ENCODE measurements at regions not wholly inside any gene's neighbourhood (a gene's known extent, or its start where the extent isn't known, plus 50 kb on each side); places are given as distances from the start of the nearest gene placed in this dataset.

DNA sequence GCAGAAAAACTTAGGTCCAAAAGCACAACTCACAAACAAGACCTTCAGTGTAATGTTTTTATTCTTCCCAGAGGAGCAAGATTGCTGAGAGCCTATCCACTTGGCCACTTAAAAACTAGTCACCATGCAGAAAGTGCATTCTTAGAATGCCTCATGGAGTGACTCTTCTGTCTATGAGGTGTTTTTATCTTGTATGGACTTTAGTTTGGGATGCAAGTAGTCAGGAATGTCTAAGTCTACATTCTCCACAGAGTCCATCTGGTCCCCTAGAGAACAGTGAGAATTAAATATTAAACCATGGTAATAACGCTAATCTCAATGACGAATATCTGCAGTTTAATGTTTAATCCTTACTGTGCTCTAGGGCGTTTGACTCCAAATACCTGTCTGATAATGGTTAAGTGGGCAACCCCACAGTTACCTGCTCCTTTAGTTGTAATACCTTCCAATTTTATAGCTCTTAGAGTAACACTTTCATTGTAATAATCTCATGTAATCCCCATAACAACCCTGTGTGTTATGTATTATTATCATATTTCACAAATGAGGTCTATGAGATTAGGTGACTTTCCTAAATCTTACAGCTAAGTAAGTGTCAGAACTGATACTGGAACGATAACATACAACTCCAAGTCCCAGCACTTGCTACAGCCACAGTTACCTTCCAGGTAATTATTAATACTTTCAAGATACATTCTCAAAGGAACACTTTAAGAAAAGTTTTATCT lies 235.6 kb upstream of the JADE1 start:
- TF ChIP-seq, protein P1, sequence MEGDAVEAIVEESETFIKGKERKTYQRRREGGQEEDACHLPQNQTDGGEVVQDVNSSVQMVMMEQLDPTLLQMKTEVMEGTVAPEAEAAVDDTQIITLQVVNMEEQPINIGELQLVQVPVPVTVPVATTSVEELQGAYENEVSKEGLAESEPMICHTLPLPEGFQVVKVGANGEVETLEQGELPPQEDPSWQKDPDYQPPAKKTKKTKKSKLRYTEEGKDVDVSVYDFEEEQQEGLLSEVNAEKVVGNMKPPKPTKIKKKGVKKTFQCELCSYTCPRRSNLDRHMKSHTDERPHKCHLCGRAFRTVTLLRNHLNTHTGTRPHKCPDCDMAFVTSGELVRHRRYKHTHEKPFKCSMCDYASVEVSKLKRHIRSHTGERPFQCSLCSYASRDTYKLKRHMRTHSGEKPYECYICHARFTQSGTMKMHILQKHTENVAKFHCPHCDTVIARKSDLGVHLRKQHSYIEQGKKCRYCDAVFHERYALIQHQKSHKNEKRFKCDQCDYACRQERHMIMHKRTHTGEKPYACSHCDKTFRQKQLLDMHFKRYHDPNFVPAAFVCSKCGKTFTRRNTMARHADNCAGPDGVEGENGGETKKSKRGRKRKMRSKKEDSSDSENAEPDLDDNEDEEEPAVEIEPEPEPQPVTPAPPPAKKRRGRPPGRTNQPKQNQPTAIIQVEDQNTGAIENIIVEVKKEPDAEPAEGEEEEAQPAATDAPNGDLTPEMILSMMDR (IDR thresholded peaks at IDR 0.05), result no peak
- TF ChIP-seq POLR2A (IDR thresholded peaks at IDR 0.05) (no peak), POLR2AphosphoS5 (IDR thresholded peaks at IDR 0.05) (no peak), EP300 (IDR thresholded peaks at IDR 0.05) (no peak)

Measured in suprapubic skin (tissue), 4 donors.